DND-41 (cell line): ENCODE measurements at regions not wholly inside any gene's neighbourhood (a gene's known extent, or its start where the extent isn't known, plus 50 kb on each side); places are given as distances from the start of the nearest gene placed in this dataset.

Source experiments
- CTCF ChIP-seq: IDR thresholded peaks from 2 replicates; pipeline ENCODE4 v1.5.1; 2012; ENCODE audit warnings: borderline replicate concordance, low read length, moderate library complexity, mild to moderate bottlenecking; ENCODE audit not compliant: poor library complexity, severe bottlenecking; ENCODE audit errors: extremely low read depth
- EZH2 ChIP-seq: IDR thresholded peaks from 3 replicates; pipeline ENCODE4 v1.6.1; 2012; ENCODE audit warnings: borderline replicate concordance, low read depth, mild to moderate bottlenecking, moderate library complexity, low read length, inconsistent platforms; ENCODE audit not compliant: severe bottlenecking

- TF ChIP-seq CTCF (no peak), EZH2 (no peak)
Observed at GRCh38 chr22:22835242-22835641, 52.4 kb upstream of the IGLL5 start.
